Fibroblast of peridontal ligament (primary cell): ENCODE measurements at regions not wholly inside any gene's neighbourhood (a gene's known extent, or its start where the extent isn't known, plus 50 kb on each side); places are given as distances from the start of the nearest gene placed in this dataset.
A peak's percentile ranks its signal among the peaks of the same experiment; 100 is the strongest.
"Not testable (repeated sequence)": the region's sequence is repeated elsewhere in the genome, so short reads cannot be mapped to it uniquely, and the experiment has no call there.

Experiments used
- DNase-seq: peaks from one replicate; pipeline ENCODE4 v3.0.0-alpha.2; 2010; ENCODE audit errors: extremely low read depth

GRCh38 chr14:26304056-26304455 lies 293.8 kb downstream of the NOVA1 start:
- no peak for DNase-seq

- no peak for DNase-seq
Observed at GRCh38 chr14:26293909-26294308, 303.9 kb downstream of the NOVA1 start.

- DNase-seq = peak; percentile 89
Observed at GRCh38 chr14:26289891-26290486, 307.8 kb downstream of the NOVA1 start.

- DNase-seq = peak; percentile 6
Observed at GRCh38 chr14:26286913-26287205, 311.0 kb downstream of the NOVA1 start.

GRCh38 chr14:26286081-26286912 lies 311.5 kb downstream of the NOVA1 start:
- no peak for DNase-seq

- peak; percentile 78 for DNase-seq
Observed at GRCh38 chr14:26282578-26282977, 315.3 kb downstream of the NOVA1 start.

GRCh38 chr14:26282011-26282410 lies 315.8 kb downstream of the NOVA1 start:
- not testable (repeated sequence) for DNase-seq

- DNase-seq = peak; percentile 76
Observed at GRCh38 chr14:26281280-26281998, 316.4 kb downstream of the NOVA1 start.

GRCh38 chr14:26276757-26277156 lies 321.1 kb downstream of the NOVA1 start:
- DNase-seq = no peak

- DNase-seq = no peak
Observed at GRCh38 chr14:26265170-26265685, 332.6 kb downstream of the NOVA1 start.

- no peak for DNase-seq
Observed at GRCh38 chr14:26261368-26262122, 336.3 kb downstream of the NOVA1 start.

- DNase-seq = peak; percentile 45
Observed at GRCh38 chr14:26255213-26255612, 342.6 kb downstream of the NOVA1 start.

GRCh38 chr14:26252176-26252575 lies 345.7 kb downstream of the NOVA1 start:
- DNase-seq = no peak

GRCh38 chr14:26233118-26233517 lies 364.7 kb downstream of the NOVA1 start:
- DNase-seq = no peak

- DNase-seq = no peak
Observed at GRCh38 chr14:26218861-26219260, 379.0 kb downstream of the NOVA1 start.

- DNase-seq = no peak
Observed at GRCh38 chr14:26217778-26218177, 380.1 kb downstream of the NOVA1 start.

- DNase-seq = no peak
Observed at GRCh38 chr14:26216786-26217185, 381.0 kb downstream of the NOVA1 start.

GRCh38 chr14:26213846-26214575 lies 383.8 kb downstream of the NOVA1 start:
- DNase-seq = no peak

- DNase-seq = no peak
Observed at GRCh38 chr14:26209699-26210098, 388.1 kb downstream of the NOVA1 start.

GRCh38 chr14:26206640-26207039 lies 391.2 kb downstream of the NOVA1 start:
- no peak for DNase-seq
